ENCODE measurements at regions not wholly inside any gene's neighbourhood (a gene's known extent, or its start where the extent isn't known, plus 50 kb on each side); places are given as distances from the start of the nearest gene placed in this dataset.

GRCh38 chr1:67484492-67484891 lies 54.3 kb upstream of the SERBP1 start:
- TF ChIP-seq CTCF (conservative IDR thresholded peaks at IDR 0.05; ENCODE audit: low read depth, low read length) = no peak
- TF ChIP-seq EZH2 (IDR thresholded peaks at IDR 0.05; ENCODE audit: low read length, unreplicated experiment) = no peak
- TF ChIP-seq EZH2phosphoT487 (IDR thresholded peaks at IDR 0.05; ENCODE audit: borderline replicate concordance, low read length) = no peak

Data from PC-3 (cell line).